ENCODE measurements at regions not wholly inside any gene's neighbourhood (a gene's known extent, or its start where the extent isn't known, plus 50 kb on each side); places are given as distances from the start of the nearest gene placed in this dataset.

DNA sequence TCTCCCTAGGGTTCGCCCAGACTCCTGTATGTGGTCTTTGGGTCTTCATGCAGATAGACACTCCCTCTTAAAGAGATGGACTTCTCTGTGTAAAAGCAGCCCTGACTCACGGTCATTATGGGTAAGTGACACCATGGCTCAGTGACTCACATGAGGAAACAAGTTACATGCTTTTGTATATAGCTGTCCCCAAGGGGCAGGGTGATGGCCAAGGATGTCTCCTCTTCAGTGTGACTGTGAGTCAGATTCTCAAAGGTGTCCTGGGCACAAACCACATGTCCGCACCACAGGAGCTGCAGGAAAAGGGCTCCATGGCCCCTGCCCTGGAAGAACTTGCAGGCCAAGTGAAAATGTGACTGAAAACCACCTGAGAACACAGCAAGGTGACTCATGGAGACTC is 380.4 kb downstream of the NPHP4 start:
- TF ChIP-seq, protein P1, sequence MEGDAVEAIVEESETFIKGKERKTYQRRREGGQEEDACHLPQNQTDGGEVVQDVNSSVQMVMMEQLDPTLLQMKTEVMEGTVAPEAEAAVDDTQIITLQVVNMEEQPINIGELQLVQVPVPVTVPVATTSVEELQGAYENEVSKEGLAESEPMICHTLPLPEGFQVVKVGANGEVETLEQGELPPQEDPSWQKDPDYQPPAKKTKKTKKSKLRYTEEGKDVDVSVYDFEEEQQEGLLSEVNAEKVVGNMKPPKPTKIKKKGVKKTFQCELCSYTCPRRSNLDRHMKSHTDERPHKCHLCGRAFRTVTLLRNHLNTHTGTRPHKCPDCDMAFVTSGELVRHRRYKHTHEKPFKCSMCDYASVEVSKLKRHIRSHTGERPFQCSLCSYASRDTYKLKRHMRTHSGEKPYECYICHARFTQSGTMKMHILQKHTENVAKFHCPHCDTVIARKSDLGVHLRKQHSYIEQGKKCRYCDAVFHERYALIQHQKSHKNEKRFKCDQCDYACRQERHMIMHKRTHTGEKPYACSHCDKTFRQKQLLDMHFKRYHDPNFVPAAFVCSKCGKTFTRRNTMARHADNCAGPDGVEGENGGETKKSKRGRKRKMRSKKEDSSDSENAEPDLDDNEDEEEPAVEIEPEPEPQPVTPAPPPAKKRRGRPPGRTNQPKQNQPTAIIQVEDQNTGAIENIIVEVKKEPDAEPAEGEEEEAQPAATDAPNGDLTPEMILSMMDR (IDR thresholded peaks at IDR 0.05; ENCODE audit: poor library complexity, severe bottlenecking): no peak
- TF ChIP-seq EZH2 (IDR thresholded peaks at IDR 0.05; ENCODE audit: borderline replicate concordance, insufficient read depth, low read length, poor library complexity, severe bottlenecking) (no peak), EP300 (conservative IDR thresholded peaks at IDR 0.05; ENCODE audit: poor library complexity, severe bottlenecking) (no peak), POLR2AphosphoS5 (IDR thresholded peaks at IDR 0.05) (no peak), RAD21 (conservative IDR thresholded peaks at IDR 0.05) (no peak), TAF1 (IDR thresholded peaks at IDR 0.05; ENCODE audit: low read depth) (no peak)
- TF ChIP-seq, protein P2, sequence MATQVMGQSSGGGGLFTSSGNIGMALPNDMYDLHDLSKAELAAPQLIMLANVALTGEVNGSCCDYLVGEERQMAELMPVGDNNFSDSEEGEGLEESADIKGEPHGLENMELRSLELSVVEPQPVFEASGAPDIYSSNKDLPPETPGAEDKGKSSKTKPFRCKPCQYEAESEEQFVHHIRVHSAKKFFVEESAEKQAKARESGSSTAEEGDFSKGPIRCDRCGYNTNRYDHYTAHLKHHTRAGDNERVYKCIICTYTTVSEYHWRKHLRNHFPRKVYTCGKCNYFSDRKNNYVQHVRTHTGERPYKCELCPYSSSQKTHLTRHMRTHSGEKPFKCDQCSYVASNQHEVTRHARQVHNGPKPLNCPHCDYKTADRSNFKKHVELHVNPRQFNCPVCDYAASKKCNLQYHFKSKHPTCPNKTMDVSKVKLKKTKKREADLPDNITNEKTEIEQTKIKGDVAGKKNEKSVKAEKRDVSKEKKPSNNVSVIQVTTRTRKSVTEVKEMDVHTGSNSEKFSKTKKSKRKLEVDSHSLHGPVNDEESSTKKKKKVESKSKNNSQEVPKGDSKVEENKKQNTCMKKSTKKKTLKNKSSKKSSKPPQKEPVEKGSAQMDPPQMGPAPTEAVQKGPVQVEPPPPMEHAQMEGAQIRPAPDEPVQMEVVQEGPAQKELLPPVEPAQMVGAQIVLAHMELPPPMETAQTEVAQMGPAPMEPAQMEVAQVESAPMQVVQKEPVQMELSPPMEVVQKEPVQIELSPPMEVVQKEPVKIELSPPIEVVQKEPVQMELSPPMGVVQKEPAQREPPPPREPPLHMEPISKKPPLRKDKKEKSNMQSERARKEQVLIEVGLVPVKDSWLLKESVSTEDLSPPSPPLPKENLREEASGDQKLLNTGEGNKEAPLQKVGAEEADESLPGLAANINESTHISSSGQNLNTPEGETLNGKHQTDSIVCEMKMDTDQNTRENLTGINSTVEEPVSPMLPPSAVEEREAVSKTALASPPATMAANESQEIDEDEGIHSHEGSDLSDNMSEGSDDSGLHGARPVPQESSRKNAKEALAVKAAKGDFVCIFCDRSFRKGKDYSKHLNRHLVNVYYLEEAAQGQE (IDR thresholded peaks at IDR 0.05; ENCODE audit: borderline replicate concordance): no peak
